CD4-positive, alpha-beta T cell treated with Interleukin-4 for 4 hours (primary cell): ENCODE measurements at regions not wholly inside any gene's neighbourhood (a gene's known extent, or its start where the extent isn't known, plus 50 kb on each side); places are given as distances from the start of the nearest gene placed in this dataset.
"Not testable (repeated sequence)": the region's sequence is repeated elsewhere in the genome, so short reads cannot be mapped to it uniquely, and the experiment has no call there.

Source experiments
- DNase-seq: peaks from one replicate; pipeline ENCODE4 v3.0.0-alpha.2; 2020

GRCh38 chr15:87672309-87673288 is 583.9 kb downstream of the NTRK3 start:
- no peak for DNase-seq

- DNase-seq, result no peak
Measured at GRCh38 chr15:87671289-87671688, 585.2 kb downstream of the NTRK3 start.

GRCh38 chr15:87669846-87670245 is 586.7 kb downstream of the NTRK3 start:
- no peak for DNase-seq

DNA sequence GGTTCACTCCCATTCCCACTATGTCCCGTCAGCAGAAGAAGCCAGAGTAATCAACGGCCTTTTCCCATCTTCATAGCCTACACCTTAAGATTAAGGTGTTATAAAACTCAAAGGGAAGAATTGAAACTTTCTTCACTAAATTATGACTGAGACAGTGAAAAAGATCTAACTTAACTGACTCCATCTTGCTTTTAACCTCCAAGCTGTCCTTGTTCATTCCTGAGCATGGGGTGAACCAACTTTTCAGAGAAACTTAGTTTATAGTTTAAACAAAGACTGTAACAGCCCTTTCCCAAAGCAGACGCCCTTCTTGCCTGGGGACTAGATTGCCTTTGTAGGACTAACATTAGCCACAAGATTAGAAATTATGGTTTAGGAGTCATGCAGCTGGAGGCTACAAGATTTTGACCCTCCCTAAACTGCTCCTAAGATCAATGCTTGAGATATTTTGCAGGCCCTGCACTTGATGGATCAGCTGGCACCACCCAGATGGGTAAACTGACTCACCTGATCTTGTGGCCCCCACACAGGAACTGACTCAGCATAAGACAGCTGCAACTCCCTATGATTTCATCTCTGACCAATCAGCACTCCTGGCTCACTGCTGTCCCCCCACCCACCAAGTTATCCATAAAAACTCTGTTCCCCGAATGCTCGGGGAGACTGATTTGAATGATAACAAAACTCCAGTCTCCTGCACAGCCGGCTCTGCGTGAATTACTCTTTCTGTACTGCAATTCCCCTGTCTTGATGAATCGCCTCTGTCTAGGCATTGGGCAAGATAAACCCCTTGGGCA is 587.6 kb downstream of the NTRK3 start:
- DNase-seq, result not testable (repeated sequence)

DNA sequence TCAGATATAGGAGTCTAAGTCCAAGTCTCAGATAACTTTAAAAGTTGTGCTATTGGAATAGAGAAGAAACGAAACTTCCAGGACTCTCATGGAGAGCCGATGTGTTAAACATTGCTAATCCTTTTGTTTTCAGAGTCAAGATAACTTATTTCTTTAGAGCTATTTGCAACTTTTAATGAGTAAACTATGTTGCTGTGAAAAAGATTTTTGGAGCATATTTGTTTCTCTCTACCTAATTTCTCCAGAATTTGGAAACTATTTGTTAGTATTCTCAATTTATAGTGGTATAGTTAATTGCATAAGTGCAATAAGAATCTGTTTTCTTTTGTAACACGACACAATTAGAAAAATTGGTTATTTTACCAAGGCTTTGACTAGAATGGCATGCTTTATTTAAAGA is 588.9 kb downstream of the NTRK3 start:
- no peak for DNase-seq

DNA sequence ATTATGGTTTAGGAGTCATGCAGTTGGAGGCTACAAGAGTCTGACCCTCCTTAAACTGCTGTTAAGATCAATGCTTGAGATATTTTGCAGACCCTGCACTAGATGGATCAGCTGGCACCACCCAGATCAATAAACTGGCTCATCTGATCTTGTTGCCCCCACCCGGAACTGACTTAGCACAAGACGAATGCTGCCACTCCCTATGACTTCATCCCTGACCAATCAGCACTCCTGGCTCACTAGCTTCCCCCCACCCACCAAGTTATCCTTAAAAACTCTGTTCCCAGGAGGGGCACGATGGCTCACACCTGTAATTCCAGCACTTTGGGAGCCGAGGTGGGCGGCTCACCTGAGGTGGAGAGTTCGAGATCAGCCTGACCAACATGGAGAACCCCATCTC is 594.0 kb downstream of the NTRK3 start:
- no peak for DNase-seq

GRCh38 chr15:87661454-87662355 is 594.8 kb downstream of the NTRK3 start:
- no peak for DNase-seq

GRCh38 chr15:87660251-87661129 is 596.0 kb downstream of the NTRK3 start:
- DNase-seq, result no peak

GRCh38 chr15:87656372-87656771 is 600.2 kb downstream of the NTRK3 start:
- DNase-seq, result no peak

GRCh38 chr15:87653646-87654045 is 602.9 kb downstream of the NTRK3 start:
- DNase-seq, result no peak

GRCh38 chr15:87649175-87649574 is 607.4 kb downstream of the NTRK3 start:
- no peak for DNase-seq

DNA sequence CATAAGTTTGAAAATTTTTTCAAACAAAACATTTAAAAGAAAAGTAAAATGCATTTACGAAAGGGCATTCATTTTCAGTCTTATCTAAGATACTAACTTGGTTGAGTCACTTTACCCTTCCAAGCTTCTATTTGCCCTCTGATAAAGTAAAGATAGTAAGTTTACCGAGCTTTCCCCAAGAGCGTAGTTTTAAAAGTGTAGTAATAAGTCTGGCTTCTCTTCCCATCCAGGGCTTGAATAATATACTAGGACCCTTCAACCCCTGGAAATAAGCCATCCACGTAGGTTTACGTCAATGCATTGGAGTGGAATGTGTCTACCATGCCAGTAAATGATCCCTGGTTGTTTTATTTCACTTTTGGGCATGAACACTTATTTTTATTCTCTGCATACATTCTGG is 608.3 kb downstream of the NTRK3 start:
- DNase-seq, result no peak

DNA sequence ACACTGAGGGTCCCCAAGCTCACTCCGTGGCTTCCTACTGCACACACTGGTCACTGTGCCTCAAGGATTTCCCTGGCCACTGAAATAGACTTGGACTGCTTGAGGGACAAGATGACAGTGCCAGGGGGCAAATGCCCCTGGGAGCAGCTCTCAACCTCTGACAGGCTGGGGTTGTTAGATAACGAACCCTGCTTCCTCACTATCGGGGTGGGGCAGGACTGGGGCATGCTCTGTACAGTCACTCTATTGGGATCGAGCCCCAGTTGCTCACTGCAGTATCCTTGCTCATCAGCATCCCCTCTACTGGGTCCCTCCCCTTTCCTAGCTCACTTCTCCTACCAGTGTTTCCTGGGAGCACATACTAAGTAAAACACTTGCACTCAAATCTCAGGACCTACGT is 610.8 kb downstream of the NTRK3 start:
- no peak for DNase-seq

GRCh38 chr15:87642997-87643396 is 613.5 kb downstream of the NTRK3 start:
- peak; percentile 5 for DNase-seq

DNA sequence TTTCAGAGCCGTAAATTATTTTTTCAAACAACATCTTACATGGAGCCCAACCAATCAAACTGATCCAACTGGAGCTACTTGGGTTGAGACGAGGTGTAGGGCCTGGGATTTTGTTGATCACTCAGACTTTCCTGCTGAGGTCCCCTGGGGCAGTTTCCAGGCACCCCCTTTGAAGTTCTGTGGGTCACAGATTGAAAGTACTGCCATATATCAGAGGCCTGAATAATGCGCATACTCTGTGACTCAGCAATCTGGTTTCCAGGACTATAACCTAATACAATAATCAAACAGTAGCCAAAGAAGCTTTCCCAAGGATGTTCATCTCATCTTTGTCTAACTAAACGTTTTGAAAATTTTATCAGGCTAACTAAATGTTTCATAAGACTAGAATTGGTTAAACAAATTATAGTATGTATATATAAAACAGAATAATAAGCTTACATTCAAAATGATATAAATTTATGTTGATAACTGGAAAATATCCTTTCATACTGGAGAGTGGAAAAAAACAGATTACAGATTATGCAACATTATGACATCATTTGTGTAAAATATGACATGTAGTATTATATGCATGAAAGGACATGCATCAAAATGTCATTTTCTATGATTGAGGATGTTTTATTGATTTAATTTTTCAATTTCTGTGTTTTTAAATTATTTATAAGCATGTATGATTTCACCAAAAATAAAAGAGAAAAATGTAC is 617.1 kb downstream of the NTRK3 start:
- DNase-seq, result no peak

- DNase-seq, result no peak
Measured at GRCh38 chr15:87638554-87639083, 617.9 kb downstream of the NTRK3 start.

DNA sequence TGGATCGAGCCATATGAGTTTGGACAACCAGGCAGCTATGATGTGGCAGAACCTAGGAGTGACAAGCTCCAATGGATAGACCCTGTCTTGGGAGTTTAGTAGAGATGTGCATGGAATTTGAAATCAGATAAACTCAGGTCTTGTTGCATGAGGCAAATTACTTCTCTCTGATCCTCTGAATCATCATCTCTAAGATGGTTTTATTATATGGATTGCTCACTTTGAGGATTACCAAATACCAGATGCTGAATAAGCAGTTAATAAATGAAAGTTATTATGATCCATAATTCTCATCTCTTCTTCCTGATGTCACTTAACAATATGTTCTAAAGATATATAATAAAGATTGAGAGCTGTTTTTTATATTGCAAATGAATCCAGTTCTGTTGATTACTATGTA is 622.2 kb downstream of the NTRK3 start:
- no peak for DNase-seq

DNA sequence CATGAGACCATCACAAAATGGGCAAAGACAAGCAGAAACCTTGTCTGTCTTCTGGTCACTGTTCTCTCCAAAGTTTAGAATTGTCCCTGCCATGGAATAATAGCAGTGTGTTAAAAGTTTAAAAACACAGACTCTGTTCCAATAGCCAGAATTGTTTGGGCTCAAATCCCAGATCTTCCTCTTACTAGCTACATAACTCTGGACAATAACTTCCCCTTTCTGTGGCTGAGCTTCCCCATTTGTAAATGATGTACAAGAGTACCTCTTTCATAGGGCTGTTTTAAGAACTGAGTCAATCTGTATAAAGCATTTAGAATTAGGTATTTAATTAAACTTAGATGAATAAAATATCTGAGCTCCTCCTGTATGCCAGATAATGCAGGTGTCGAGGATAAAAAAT is 623.0 kb downstream of the NTRK3 start:
- no peak for DNase-seq

- no peak for DNase-seq
Measured at GRCh38 chr15:87632364-87632763, 624.2 kb downstream of the NTRK3 start.

GRCh38 chr15:87631775-87632174 is 624.8 kb downstream of the NTRK3 start:
- no peak for DNase-seq

- DNase-seq, result no peak
Measured at GRCh38 chr15:87631093-87631492, 625.4 kb downstream of the NTRK3 start.
